Activated B cell treated with CpG ODN at 0.5 μM for 24 hours (primary cell): ENCODE measurements at regions not wholly inside any gene's neighbourhood (a gene's known extent, or its start where the extent isn't known, plus 50 kb on each side); places are given as distances from the start of the nearest gene placed in this dataset.

Experiments
- ATAC-seq: fragments of 200-7000 bp; cut with Tn5 transposase; one replicate; pipeline ENCODE4 v1.10.0; 2021; ENCODE audit warnings: low read depth, mild to moderate bottlenecking, moderate library complexity
- CTCF ChIA-PET: fragments of 350-600 bp; sonication (Branson Sonifier 250); formaldehyde crosslinking; loops from one replicate; lab custom pipeline; 2021; ENCODE audit warnings: antibody characterized with exemption; lab: Charles Lee
- POLR2A ChIA-PET: fragments of 350-600 bp; sonication (Branson Sonifier 250); formaldehyde crosslinking; loops from one replicate; lab custom pipeline; 2021; ENCODE audit warnings: antibody characterized with exemption; lab: Charles Lee
- DNase-seq: peaks from one replicate; pipeline ENCODE4 v3.0.0; 2022
- H3K27ac Mint-ChIP-seq: one replicate; pipeline ENCODE4 v1.8.0; 2020; ENCODE audit warnings: mixed read lengths
- H3K27me3 Mint-ChIP-seq: one replicate; pipeline ENCODE4 v1.8.0; 2021; ENCODE audit warnings: mixed read lengths
- H3K36me3 Mint-ChIP-seq: one replicate; pipeline ENCODE4 v1.8.0; 2021; ENCODE audit warnings: low read depth, mixed read lengths
- H3K4me1 Mint-ChIP-seq: one replicate; pipeline ENCODE4 v1.8.0; 2021; ENCODE audit warnings: mixed read lengths
- H3K4me3 Mint-ChIP-seq: one replicate; pipeline ENCODE4 v1.8.0; 2020; ENCODE audit warnings: mild to moderate bottlenecking, mixed read lengths
- H3K9me3 Mint-ChIP-seq: one replicate; pipeline ENCODE4 v1.8.0; 2020; ENCODE audit warnings: mixed read lengths
- intact Hi-C: fragments of 100-400 bp; cut with micrococcal nuclease; formaldehyde crosslinking; loops from one replicate; pipeline ENCODE4 v1.15.1; 2024
- TF ChIP-seq, protein P1 (sequence below): fragments of 200-600 bp; IDR thresholded peaks from one replicate; pipeline ENCODE4 v1.8.0; 2022; ENCODE audit warnings: antibody characterized with exemption, mild to moderate bottlenecking

DNA sequence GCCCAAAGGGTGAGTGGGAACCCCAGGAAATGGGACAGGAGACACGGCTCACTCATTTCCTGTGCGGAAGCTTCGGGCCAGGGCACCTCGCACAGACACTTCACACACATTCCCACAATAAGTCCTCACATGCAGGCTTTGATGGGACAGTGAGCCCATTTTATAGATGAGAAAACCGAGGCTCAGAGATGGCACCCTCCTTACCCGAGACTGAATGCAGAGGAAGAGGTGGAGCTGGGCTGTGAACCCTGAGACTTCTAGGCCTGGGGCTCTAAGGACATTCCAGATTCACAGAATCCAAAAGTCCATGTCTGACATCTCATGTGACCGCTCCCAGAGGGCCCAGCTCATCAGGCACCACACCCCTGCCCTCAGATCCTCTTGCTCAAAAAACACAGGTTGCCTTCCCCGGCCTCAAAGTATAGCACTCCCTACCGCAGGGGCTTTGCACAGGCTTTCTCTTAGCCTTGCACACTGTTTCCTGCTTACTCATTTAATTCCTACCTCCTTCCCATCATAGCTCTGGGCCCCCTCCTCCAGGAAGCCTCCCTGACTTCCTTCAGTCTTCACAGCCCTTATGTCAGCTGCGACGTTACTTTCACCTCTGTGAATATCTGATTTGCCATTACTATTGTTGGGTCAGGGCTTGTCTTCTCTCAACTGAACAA is 57.1 kb upstream of the TCF20 start:
- Mint-ChIP-seq H3K36me3 (no peaks in the 10 kb centered on the region), H3K4me1 (peaks cover 7% of the 10 kb centered on the region), H3K9me3 (no peaks in the 10 kb centered on the region), H3K27me3 (peaks cover 18% of the 10 kb centered on the region), H3K4me3 (no peak overlapping the region), H3K27ac (peak overlapping the region; percentile 1)
- CTCF ChIA-PET: no interaction called here
- POLR2A ChIA-PET: no interaction called here
- DNase-seq (no peak), ATAC-seq (no peak)
- TF ChIP-seq, protein P1, sequence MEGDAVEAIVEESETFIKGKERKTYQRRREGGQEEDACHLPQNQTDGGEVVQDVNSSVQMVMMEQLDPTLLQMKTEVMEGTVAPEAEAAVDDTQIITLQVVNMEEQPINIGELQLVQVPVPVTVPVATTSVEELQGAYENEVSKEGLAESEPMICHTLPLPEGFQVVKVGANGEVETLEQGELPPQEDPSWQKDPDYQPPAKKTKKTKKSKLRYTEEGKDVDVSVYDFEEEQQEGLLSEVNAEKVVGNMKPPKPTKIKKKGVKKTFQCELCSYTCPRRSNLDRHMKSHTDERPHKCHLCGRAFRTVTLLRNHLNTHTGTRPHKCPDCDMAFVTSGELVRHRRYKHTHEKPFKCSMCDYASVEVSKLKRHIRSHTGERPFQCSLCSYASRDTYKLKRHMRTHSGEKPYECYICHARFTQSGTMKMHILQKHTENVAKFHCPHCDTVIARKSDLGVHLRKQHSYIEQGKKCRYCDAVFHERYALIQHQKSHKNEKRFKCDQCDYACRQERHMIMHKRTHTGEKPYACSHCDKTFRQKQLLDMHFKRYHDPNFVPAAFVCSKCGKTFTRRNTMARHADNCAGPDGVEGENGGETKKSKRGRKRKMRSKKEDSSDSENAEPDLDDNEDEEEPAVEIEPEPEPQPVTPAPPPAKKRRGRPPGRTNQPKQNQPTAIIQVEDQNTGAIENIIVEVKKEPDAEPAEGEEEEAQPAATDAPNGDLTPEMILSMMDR: no peak
- intact Hi-C loops: no loop called here

DNA sequence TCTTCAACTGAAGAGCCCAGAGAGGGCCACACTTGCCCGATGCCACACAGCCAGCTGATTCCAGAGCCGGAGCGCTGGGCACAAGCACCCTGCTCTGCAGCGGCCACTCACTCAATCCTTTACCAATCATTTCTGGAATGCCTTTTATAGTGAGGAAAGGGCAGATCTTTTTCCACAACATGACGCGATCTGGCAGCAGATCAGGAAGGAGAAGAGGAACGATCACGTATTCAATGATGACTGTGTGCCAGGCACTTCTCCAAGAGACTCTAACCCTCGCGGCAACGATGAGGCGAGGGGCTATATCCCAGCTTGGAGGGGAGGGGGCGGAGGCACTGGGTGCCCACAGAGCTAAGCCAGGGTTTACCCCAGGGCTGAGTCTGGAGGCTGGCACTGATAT is 56.3 kb upstream of the TCF20 start:
- POLR2A ChIA-PET: no interaction called here
- Mint-ChIP-seq H3K4me1 (peaks cover 7% of the 10 kb centered on the region), H3K9me3 (no peaks in the 10 kb centered on the region), H3K36me3 (no peaks in the 10 kb centered on the region), H3K4me3 (no peak overlapping the region), H3K27ac (no peak overlapping the region), H3K27me3 (peaks cover 13% of the 10 kb centered on the region)
- TF ChIP-seq, protein P1: no peak
- no peak for ATAC-seq
- DNase-seq: no peak
- intact Hi-C loops: no loop called here
- CTCF ChIA-PET: no interaction called here

DNA sequence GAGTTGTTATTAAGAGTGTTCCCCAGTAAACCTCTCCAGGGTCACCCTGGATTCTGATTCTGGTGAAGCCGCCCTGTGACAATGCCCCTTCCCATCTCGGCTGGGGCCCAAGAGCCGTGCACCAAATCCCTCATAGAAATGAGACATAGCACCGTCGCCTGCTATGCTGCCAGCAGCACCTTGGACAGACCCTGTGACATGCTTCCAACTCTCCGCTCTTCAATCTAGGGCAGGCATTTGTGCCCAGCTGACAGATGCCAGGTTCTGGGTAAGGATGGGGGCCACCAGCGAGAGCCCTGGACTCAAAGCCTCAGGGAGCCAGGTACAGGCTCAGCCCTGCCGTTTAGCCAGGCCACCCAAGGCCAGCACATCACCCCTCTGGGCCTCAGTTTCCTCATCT is 55.8 kb upstream of the TCF20 start:
- intact Hi-C loops: no loop called here
- Mint-ChIP-seq H3K4me3 (no peak overlapping the region), H3K36me3 (no peaks in the 10 kb centered on the region), H3K4me1 (peaks cover 7% of the 10 kb centered on the region), H3K27ac (no peak overlapping the region), H3K9me3 (no peaks in the 10 kb centered on the region), H3K27me3 (peaks cover 9% of the 10 kb centered on the region)
- ChIA-PET CTCF (no interaction called here), POLR2A (no interaction called here)
- no peak for ATAC-seq
- no peak for DNase-seq
- TF ChIP-seq, protein P1: no peak

DNA sequence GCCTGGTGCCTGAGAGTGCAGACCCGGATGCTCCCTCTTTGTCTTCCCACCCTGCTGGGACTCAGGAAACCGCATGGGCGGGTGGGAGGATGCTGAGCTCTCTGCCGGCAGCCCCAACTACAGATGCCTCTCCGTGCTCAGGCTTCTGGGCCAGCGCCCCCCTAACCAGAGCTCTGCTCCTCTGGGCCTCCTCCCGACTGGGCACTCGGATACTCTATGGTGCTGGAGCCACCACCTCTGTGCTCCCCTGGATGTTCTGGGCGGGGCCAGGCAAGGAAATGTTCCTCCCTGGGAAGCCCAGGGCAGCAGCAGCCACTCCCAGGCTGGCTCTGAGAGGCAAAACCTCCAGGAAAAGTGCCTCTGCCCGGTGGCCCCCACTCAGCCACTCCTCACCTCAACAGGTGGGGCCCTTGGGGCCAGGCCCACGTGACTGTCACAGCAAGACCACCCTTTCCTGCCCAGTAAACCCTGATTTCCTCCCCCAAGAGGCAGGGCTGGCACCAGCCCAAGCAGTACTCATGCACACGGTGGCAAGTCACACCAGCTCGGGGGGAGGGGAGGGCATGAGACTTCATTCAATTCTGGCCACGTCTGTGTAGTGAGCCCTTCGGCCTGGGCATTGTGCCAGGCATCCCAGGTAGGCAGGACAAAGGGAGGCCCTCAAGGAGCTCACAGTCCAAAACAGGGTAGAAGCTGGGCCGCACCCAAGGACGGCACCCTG is 54.7 kb upstream of the TCF20 start:
- Mint-ChIP-seq H3K9me3 (no peaks in the 10 kb centered on the region), H3K36me3 (no peaks in the 10 kb centered on the region), H3K4me1 (peaks cover 7% of the 10 kb centered on the region), H3K27ac (no peak overlapping the region), H3K27me3 (peaks cover 12% of the 10 kb centered on the region), H3K4me3 (no peak overlapping the region)
- TF ChIP-seq, protein P1: no peak
- ATAC-seq: no peak
- intact Hi-C loops: no loop called here
- CTCF ChIA-PET: no interaction called here
- POLR2A ChIA-PET: no interaction called here
- DNase-seq: no peak

DNA sequence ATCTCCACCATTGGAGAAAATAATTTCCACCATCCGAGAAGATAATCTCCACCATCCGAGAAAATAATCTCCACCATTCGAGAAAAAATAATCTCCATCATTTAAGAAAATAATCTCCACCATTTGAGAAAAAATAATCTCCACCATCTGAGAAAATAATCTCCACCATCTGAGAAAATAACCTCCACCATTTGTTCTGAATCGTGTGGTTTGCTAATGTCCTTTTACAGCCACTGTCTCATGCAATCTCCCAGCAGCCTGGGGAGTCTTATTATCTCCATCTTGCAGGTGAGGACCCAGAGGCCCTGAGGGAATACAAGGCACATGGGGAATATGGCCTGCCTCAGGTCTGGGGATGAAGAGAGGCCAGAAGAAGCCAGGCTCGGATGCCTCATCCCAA is 54.1 kb upstream of the TCF20 start:
- Mint-ChIP-seq H3K4me3 (no peak overlapping the region), H3K27me3 (peaks cover 16% of the 10 kb centered on the region), H3K36me3 (no peaks in the 10 kb centered on the region), H3K9me3 (no peaks in the 10 kb centered on the region), H3K4me1 (peaks cover 7% of the 10 kb centered on the region), H3K27ac (no peak overlapping the region)
- ChIA-PET POLR2A (no interaction called here), CTCF (no interaction called here)
- intact Hi-C loops: no loop called here
- DNase-seq (no peak), ATAC-seq (no peak)
- TF ChIP-seq, protein P1: no peak
